Activated naive CD4-positive, alpha-beta T cell treated with anti-CD3 and anti-CD28 coated beads, Interleukin-2, amount 10 ng/mL, durations not matched to agents 7 days and 5 days (primary cell): ENCODE measurements at regions not wholly inside any gene's neighbourhood (a gene's known extent, or its start where the extent isn't known, plus 50 kb on each side); places are given as distances from the start of the nearest gene placed in this dataset.
A peak's percentile ranks its signal among the peaks of the same experiment; 100 is the strongest.
"Not testable (repeated sequence)": the region's sequence is repeated elsewhere in the genome, so short reads cannot be mapped to it uniquely, and the experiment has no call there.

Experiments used
- CTCF ChIA-PET: fragments of 350-600 bp; sonication (Branson Sonifier 250); formaldehyde crosslinking; loops from one replicate; lab custom pipeline; 2021; ENCODE audit warnings: antibody characterized with exemption; lab: Charles Lee
- DNase-seq: peaks from one replicate; pipeline ENCODE4 v3.0.0-alpha.2; 2020
- H3K27ac Mint-ChIP-seq: one replicate; pipeline ENCODE4 v1.8.0; 2021; ENCODE audit warnings: mild to moderate bottlenecking, moderate library complexity, mixed read lengths
- H3K27me3 Mint-ChIP-seq: one replicate; pipeline ENCODE4 v1.8.0; 2021; ENCODE audit warnings: mild to moderate bottlenecking, mixed read lengths
- H3K36me3 Mint-ChIP-seq: one replicate; pipeline ENCODE4 v1.8.0; 2021; ENCODE audit warnings: mixed read lengths
- H3K4me1 Mint-ChIP-seq: one replicate; pipeline ENCODE4 v1.8.0; 2021; ENCODE audit warnings: mixed read lengths
- H3K4me3 Mint-ChIP-seq: one replicate; pipeline ENCODE4 v1.8.0; 2021; ENCODE audit warnings: mild to moderate bottlenecking, moderate library complexity, mixed read lengths
- H3K9me3 Mint-ChIP-seq: one replicate; pipeline ENCODE4 v1.8.0; 2021; ENCODE audit warnings: mixed read lengths

DNA sequence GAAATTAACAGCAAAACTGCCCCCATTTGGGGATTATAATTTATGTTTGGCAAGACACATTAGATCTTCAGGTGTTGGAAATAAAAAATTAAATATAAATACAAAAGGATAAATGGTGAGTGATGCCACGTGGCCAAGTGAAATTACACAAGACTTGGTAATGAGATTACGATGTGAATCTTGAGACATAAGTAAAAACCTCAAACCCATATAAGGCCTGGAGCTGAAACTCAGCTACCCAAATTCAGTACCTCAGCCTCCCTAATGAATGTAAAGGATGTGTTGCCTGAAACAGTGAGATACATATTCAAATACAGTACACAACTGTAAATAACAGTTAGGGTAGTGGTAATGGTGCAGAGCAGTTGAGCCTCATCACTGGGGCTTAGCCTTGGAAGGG is 1146.6 kb downstream of the OTOL1 start:
- Mint-ChIP-seq H3K27me3 (no peaks in the 10 kb centered on the region), H3K36me3 (no peaks in the 10 kb centered on the region), H3K27ac (no peak overlapping the region), H3K4me3 (no peak overlapping the region), H3K9me3 (peaks cover 7% of the 10 kb centered on the region), H3K4me1 (no peaks in the 10 kb centered on the region)
- CTCF ChIA-PET, result no interaction called here
- no peak for DNase-seq

DNA sequence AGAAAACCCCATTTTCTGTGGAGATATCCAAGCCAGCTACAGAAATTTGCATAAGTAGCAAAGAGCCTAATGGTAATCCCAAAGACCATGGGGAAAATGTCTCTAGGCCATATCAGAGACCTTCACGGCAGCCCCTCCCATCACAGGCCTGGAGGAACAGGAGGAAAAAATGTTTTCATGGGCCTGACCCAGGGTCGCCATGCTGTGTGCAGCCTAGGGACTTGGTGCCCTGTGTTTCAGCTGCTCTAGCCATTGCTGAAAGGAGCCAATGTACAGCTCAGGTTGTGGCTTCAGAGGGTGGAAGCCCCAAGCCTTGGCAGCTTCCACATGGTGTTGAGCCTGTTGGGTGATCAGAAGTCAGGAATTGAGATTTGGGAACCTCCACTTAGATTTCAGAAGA is 1150.7 kb downstream of the OTOL1 start:
- CTCF ChIA-PET, result no interaction called here
- no peaks in the 10 kb centered on the region for H3K27me3 Mint-ChIP-seq
- H3K4me1 Mint-ChIP-seq, result no peaks in the 10 kb centered on the region
- peaks cover 9% of the 10 kb centered on the region for H3K9me3 Mint-ChIP-seq
- no peak for DNase-seq
- no peaks in the 10 kb centered on the region for H3K36me3 Mint-ChIP-seq
- H3K4me3 Mint-ChIP-seq, result no peak overlapping the region
- H3K27ac Mint-ChIP-seq, result no peak overlapping the region

DNA sequence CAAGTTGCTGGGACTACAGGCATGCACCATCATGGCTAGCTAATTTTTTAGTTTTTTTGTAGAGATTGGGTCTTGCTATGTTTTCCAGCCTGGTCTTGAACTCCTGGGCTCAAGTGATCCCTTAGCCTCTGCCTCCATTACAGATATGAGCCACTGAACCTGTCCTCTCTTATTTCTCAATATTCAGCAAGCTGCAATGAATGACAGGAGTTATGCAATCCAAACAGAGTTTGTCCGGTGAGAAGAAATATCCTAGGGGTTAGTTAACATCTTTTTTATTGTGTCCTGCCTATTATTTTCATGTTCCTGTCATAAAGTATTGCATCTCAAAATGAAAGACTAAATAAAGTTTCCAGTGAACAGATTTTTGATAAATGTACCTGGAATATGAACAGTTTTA is 1161.4 kb downstream of the OTOL1 start:
- no peak overlapping the region for H3K4me3 Mint-ChIP-seq
- H3K27ac Mint-ChIP-seq, result no peak overlapping the region
- CTCF ChIA-PET, result no interaction called here
- DNase-seq, result no peak
- peaks cover 4% of the 10 kb centered on the region for H3K9me3 Mint-ChIP-seq
- H3K36me3 Mint-ChIP-seq, result no peaks in the 10 kb centered on the region
- H3K4me1 Mint-ChIP-seq, result no peaks in the 10 kb centered on the region
- H3K27me3 Mint-ChIP-seq, result no peaks in the 10 kb centered on the region

DNA sequence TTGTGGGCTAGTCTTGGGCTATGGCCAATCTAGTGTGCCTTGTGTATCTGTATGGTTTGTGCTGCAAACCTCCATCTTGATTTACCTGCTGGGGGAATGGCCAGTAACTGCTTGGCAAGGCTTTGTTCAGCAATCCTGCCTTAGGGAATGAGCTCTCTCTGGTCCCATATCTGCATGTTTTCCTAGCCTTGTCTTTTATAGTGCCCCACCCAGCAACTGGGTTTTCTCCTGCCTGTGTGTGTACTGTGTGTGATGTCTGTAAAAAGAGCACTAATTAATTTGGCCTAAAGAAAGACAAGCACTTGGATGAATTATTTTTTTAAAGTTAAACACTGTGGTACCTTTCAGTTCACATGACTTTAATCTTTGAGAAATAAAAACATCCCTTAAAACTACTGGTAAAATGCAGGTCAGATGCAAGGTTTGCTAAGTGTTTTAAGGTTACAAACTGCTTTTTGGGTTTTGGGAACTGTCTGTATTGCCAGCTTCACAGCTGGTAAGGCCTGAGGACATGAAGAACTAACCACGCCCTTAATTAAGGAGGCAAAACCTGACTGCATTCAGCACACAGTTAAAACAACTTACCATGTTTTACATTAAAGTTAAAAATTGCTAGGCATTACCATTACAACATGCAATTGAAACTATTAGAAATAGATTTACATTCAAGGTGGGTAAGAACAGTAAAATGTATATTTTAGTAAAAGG is 1169.2 kb downstream of the OTOL1 start:
- H3K4me1 Mint-ChIP-seq, result no peaks in the 10 kb centered on the region
- CTCF ChIA-PET, result no interaction called here
- H3K4me3 Mint-ChIP-seq, result no peak overlapping the region
- H3K27me3 Mint-ChIP-seq, result no peaks in the 10 kb centered on the region
- H3K9me3 Mint-ChIP-seq, result peaks cover 10% of the 10 kb centered on the region
- no peaks in the 10 kb centered on the region for H3K36me3 Mint-ChIP-seq
- DNase-seq, result no peak
- no peak overlapping the region for H3K27ac Mint-ChIP-seq

DNA sequence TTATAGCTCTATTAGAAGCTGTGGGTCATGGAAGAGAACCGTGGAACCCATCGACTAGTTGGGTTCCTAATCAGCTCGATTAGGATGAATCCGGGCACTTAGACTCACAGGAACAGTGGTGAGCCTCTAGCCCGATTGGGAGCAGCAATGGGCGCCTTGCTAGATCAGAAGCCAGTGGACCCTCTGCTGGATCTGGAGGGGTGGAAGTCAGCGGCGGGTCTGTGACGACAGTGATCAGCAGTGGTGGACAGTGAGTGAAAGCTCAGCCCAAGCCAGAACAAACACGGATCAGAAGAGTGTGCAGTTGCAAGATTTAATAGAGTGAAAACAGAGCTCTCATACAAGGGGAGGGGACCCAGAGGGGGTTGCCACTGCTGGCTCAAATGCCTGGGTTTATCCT is 1170.2 kb downstream of the OTOL1 start:
- Mint-ChIP-seq H3K27me3 (no peaks in the 10 kb centered on the region), H3K27ac (no peak overlapping the region), H3K36me3 (no peaks in the 10 kb centered on the region), H3K9me3 (peaks cover 10% of the 10 kb centered on the region), H3K4me3 (no peak overlapping the region), H3K4me1 (no peaks in the 10 kb centered on the region)
- CTCF ChIA-PET, result interaction anchor here (0.7 kb wide), 1 partner anchor 1104 kb away, joined by 3 read pairs; no protein-coding TSS in a partner anchor
- no peak for DNase-seq

DNA sequence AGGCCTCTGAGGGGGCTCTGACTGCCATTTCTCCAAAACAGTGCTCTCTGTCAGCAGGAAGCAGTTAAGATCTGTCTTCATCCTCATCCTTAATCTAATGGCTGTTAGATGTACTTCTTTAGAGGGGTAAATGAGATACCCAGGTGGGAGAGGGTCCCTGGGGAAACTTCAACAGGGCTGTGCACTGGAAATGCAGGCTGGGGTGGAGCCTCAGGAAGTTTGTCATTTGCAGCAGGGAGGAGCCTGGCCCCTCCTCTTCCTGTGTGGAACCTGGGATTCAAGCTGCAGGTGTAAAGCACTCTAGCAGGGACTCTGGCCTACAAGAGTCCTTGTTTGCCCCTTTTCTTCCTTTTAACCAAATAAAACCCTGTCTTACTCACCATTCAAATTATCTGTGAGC is 1173.6 kb downstream of the OTOL1 start:
- H3K27me3 Mint-ChIP-seq, result no peaks in the 10 kb centered on the region
- H3K36me3 Mint-ChIP-seq, result no peaks in the 10 kb centered on the region
- CTCF ChIA-PET, result no interaction called here
- peak overlapping the region; percentile 45 for H3K27ac Mint-ChIP-seq
- no peak overlapping the region for H3K4me3 Mint-ChIP-seq
- DNase-seq, result no peak
- H3K9me3 Mint-ChIP-seq, result peaks cover 7% of the 10 kb centered on the region
- no peaks in the 10 kb centered on the region for H3K4me1 Mint-ChIP-seq

DNA sequence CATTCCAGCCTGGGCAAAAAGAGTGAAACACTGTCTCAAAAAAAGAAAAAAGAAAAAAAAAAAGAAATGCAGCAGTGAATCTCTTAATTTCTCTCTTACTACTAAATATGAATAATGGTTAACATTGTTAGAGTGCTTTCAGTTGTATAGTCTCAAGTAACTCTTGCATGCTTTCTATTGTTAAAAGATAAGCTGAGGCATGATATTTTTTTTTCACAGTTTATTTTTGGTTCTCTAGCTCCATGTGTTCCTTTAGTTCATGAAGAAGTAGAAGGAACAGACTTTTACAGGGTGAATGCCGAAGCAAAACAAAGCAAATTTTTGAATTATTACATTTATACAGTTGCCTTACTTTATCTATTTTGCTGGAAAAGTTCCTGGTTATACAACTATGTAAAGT is 1180.9 kb downstream of the OTOL1 start:
- Mint-ChIP-seq H3K9me3 (no peaks in the 10 kb centered on the region), H3K4me1 (no peaks in the 10 kb centered on the region), H3K27me3 (no peaks in the 10 kb centered on the region), H3K27ac (no peak overlapping the region), H3K4me3 (no peak overlapping the region), H3K36me3 (no peaks in the 10 kb centered on the region)
- CTCF ChIA-PET, result no interaction called here
- no peak for DNase-seq

DNA sequence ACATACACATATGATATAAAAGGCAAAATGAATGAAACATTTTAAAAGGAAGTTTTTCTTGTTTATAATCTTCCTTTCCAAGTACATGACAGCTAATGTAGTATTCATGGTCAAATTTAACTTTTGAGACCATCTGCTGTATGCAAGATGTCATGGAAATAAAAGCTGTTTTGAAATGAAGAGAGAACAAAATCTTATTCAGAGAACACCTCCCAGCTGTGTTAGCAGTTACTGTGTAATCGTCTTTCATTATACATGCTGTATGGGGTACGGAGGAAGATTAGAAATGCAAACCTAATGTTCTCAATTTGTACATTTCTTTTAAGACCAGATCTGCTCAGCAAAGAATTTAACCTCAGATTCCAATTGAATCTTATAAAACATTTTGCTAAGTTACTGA is 1182.3 kb downstream of the OTOL1 start:
- Mint-ChIP-seq H3K27ac (no peak overlapping the region), H3K36me3 (no peaks in the 10 kb centered on the region), H3K9me3 (no peaks in the 10 kb centered on the region), H3K4me1 (no peaks in the 10 kb centered on the region), H3K4me3 (no peak overlapping the region), H3K27me3 (no peaks in the 10 kb centered on the region)
- CTCF ChIA-PET, result no interaction called here
- no peak for DNase-seq

DNA sequence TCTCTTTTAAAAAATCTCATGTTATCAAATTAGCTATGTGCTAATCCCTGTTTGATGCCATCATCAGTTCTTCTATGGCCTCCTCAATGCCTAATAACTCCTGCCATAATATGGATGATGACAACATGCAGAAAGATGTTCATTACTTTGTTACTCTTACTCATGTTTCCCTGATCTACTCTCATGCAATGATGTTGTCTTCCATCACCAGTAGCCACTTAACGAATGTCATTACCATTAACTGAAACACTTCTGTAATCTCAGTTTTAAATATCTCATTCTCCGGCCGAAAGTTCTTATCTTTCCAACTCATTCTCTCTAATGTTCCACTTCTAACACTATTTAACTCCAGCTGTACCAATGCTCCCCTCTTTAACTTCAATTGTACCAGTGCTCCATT is 1187.7 kb downstream of the OTOL1 start:
- no peaks in the 10 kb centered on the region for H3K4me1 Mint-ChIP-seq
- no peaks in the 10 kb centered on the region for H3K27me3 Mint-ChIP-seq
- H3K9me3 Mint-ChIP-seq, result no peaks in the 10 kb centered on the region
- no peak overlapping the region for H3K4me3 Mint-ChIP-seq
- no peaks in the 10 kb centered on the region for H3K36me3 Mint-ChIP-seq
- H3K27ac Mint-ChIP-seq, result no peak overlapping the region
- CTCF ChIA-PET, result no interaction called here
- no peak for DNase-seq

DNA sequence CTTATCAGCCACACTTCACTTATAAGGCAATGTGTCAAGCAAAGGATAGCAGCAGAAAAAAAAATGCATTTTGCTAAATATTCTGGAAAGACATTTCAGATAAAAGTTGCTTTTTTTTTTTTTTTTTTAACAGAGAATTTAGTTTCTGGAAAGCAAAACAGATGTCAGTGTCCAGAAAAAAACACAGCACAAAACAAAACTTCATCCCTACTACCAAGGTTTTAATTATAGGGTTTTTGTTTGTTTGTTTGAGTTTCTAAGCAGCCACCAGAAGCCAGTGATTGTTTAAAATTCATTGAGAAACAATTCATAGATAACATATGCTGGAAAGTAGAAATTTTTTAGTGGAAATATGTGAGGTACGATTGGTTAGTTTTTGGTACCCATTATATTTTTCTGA is 1202.7 kb downstream of the OTOL1 start:
- Mint-ChIP-seq H3K36me3 (no peaks in the 10 kb centered on the region), H3K4me3 (no peak overlapping the region), H3K27ac (no peak overlapping the region), H3K27me3 (no peaks in the 10 kb centered on the region), H3K4me1 (no peaks in the 10 kb centered on the region), H3K9me3 (peaks cover 2% of the 10 kb centered on the region)
- DNase-seq, result no peak
- CTCF ChIA-PET, result no interaction called here

DNA sequence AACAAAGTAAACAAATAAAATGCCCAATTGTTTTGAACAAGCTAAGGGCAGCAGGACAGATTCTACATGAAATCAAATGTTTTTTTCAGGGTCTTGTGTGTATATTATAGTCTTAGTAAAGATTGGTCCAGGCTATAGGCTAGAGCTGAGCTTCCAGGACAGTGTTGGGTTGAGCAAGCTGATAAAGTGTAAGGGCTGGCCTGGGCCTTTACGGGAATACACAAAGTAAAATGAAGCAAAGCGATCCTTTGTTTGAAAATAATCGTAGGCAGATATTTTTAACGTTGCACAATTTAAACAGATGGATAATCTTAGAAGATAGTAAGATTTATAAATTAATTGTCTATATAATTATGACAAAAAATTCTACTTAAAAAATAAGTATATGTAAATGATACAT is 1204.6 kb downstream of the OTOL1 start:
- Mint-ChIP-seq H3K27me3 (no peaks in the 10 kb centered on the region), H3K36me3 (no peaks in the 10 kb centered on the region), H3K9me3 (peaks cover 2% of the 10 kb centered on the region), H3K4me3 (no peak overlapping the region), H3K4me1 (no peaks in the 10 kb centered on the region), H3K27ac (no peak overlapping the region)
- DNase-seq, result no peak
- CTCF ChIA-PET, result no interaction called here

DNA sequence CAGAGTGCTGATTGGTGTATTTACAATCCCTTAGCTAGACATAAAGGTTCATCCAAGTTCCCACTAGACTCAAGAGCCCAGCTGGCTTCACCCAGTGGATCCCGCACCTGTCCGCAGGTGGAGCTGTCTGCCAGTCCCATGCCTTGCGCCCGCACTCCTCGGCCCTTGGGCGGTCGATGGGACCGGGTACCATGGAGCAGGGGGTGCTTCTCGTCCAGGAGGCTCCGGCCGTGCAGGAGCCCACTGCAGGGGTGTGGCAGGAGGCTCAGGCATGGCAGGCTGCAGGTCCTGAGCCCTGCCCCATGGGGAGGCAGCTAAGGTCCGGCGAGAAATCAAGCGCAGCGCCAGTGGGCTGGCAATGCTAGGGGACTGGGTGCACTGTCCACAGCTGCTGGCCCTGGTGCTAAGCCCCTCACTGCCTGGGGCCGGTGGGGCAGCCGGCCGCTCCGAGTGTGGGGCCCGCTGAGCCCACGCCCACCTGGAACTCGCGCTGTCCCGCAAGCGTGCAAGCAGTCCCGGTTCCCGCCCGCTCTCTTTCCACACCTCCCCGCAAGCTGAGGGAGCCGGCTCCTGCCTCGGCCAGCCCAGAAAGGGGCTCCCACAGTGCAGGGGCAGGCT is 1206.3 kb downstream of the OTOL1 start:
- H3K36me3 Mint-ChIP-seq, result no peaks in the 10 kb centered on the region
- H3K27me3 Mint-ChIP-seq, result no peaks in the 10 kb centered on the region
- no peak overlapping the region for H3K4me3 Mint-ChIP-seq
- no peak for DNase-seq
- H3K4me1 Mint-ChIP-seq, result no peaks in the 10 kb centered on the region
- no peak overlapping the region for H3K27ac Mint-ChIP-seq
- CTCF ChIA-PET, result no interaction called here
- H3K9me3 Mint-ChIP-seq, result peaks cover 2% of the 10 kb centered on the region

DNA sequence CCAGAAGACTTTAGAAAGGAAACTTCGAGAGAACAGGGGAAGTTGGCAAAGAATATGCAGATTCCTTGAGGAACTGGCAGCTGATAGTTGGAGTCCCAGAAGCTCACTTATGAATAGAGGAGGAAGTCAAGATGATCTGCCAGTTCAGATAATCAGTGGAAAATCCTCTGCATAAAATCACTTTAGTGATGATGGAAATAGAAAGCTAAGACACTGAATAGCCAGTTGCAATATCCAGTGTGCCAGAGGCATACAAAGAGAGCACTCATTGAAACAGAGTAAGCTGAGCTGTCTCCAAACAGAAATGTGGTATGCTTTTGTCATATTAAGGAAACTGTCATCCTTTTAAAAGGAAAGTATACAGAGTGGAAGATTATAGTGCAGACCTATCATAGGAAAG is 1207.6 kb downstream of the OTOL1 start:
- no peak for DNase-seq
- Mint-ChIP-seq H3K4me1 (no peaks in the 10 kb centered on the region), H3K9me3 (peaks cover 5% of the 10 kb centered on the region), H3K36me3 (no peaks in the 10 kb centered on the region), H3K4me3 (no peak overlapping the region), H3K27ac (no peak overlapping the region), H3K27me3 (no peaks in the 10 kb centered on the region)
- CTCF ChIA-PET, result no interaction called here

DNA sequence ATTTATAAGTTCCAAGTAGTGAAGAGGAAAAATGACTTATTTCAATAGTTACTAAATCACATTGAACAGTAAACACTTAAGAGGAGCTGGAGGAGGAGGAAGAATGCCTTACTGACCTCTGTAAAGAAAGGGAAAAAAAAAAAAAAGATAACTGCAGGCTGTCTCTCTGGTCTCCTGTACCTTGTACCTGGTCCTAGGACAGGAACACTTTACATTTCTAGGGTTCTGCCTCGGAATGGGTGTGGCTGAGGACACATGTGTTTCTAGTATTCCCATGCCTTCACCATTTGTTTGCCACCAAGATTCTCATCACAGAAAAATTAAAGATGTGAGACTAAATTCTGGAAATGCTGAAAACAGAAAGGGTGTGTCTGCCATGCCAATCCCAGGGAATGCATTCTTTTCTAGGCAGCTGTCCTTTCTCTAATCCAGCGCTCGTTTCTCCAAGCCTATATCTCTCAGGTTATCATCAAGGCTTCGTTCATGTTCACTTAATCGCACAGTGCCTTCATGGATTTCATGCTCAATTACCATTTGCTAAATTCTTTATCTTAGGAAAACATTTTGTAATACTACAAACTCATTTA is 1208.3 kb downstream of the OTOL1 start:
- H3K4me3 Mint-ChIP-seq, result no peak overlapping the region
- H3K27ac Mint-ChIP-seq, result no peak overlapping the region
- H3K36me3 Mint-ChIP-seq, result no peaks in the 10 kb centered on the region
- no peak for DNase-seq
- H3K9me3 Mint-ChIP-seq, result peaks cover 8% of the 10 kb centered on the region
- H3K4me1 Mint-ChIP-seq, result no peaks in the 10 kb centered on the region
- H3K27me3 Mint-ChIP-seq, result no peaks in the 10 kb centered on the region
- CTCF ChIA-PET, result no interaction called here

DNA sequence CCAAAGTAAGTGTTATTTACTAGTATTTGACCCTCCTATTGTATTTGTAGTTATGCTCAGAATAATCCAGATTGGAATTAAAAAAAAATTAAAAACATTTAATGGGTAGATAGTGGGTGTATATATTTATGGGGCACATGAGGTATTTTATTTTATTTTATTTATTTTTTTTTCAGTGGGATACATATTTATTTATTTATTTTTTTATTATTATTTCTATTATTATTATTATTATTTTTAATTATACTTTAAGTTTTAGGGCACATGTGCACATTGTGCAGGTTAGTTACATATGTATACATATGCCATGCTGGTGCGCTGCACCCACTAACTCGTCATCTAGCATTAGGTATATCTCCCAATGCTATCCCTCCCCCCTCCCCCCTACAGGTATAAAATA is 1211.8 kb downstream of the OTOL1 start:
- peaks cover 12% of the 10 kb centered on the region for H3K9me3 Mint-ChIP-seq
- H3K4me1 Mint-ChIP-seq, H3K27me3 Mint-ChIP-seq, DNase-seq, H3K4me3 Mint-ChIP-seq, CTCF ChIA-PET, H3K36me3 Mint-ChIP-seq, H3K27ac Mint-ChIP-seq: not testable (repeated sequence)
